ENCODE measurements at regions not wholly inside any gene's neighbourhood (a gene's known extent, or its start where the extent isn't known, plus 50 kb on each side); places are given as distances from the start of the nearest gene placed in this dataset.

- intact Hi-C loops (cut with micrococcal nuclease) = no loop called here
Measured at GRCh38 chr17:33403194-33403593, 110.1 kb upstream of the ASIC2 start.

- intact Hi-C loops (cut with micrococcal nuclease) = no loop called here
Measured at GRCh38 chr17:33404070-33404819, 111.2 kb upstream of the ASIC2 start.

- intact Hi-C loops (cut with micrococcal nuclease) = no loop called here
Measured at GRCh38 chr17:33416131-33416530, 123.0 kb upstream of the ASIC2 start.

GRCh38 chr17:33421933-33422332 lies 128.8 kb upstream of the ASIC2 start:
- intact Hi-C loops (cut with micrococcal nuclease) = no loop called here

GRCh38 chr17:33433581-33433980 lies 140.5 kb upstream of the ASIC2 start:
- intact Hi-C loops (cut with micrococcal nuclease) = no loop called here

GRCh38 chr17:33434841-33435240 lies 141.7 kb upstream of the ASIC2 start:
- intact Hi-C loops (cut with micrococcal nuclease) = no loop called here

GRCh38 chr17:33435721-33436301 lies 142.7 kb upstream of the ASIC2 start:
- intact Hi-C loops (cut with micrococcal nuclease) = no loop called here

- intact Hi-C loops (cut with micrococcal nuclease) = no loop called here
Measured at GRCh38 chr17:33436321-33436720, 143.2 kb upstream of the ASIC2 start.

GRCh38 chr17:33438139-33438538 lies 145.0 kb upstream of the ASIC2 start:
- intact Hi-C loops (cut with micrococcal nuclease) = no loop called here

- intact Hi-C loops (cut with micrococcal nuclease) = no loop called here
Measured at GRCh38 chr17:33438578-33438977, 145.5 kb upstream of the ASIC2 start.

GRCh38 chr17:33442320-33442719 lies 149.2 kb upstream of the ASIC2 start:
- intact Hi-C loops (cut with micrococcal nuclease) = no loop called here

- intact Hi-C loops (cut with micrococcal nuclease) = no loop called here
Measured at GRCh38 chr17:33444731-33445130, 151.6 kb upstream of the ASIC2 start.

- intact Hi-C loops (cut with micrococcal nuclease) = no loop called here
Measured at GRCh38 chr17:33447090-33447489, 154.0 kb upstream of the ASIC2 start.

- intact Hi-C loops (cut with micrococcal nuclease) = no loop called here
Measured at GRCh38 chr17:33451221-33451620, 158.1 kb upstream of the ASIC2 start.

GRCh38 chr17:33457477-33457876 lies 164.4 kb upstream of the ASIC2 start:
- intact Hi-C loops (cut with micrococcal nuclease) = no loop called here

- intact Hi-C loops (cut with micrococcal nuclease) = no loop called here
Measured at GRCh38 chr17:33459078-33459940, 166.2 kb upstream of the ASIC2 start.

- intact Hi-C loops (cut with micrococcal nuclease) = no loop called here
Measured at GRCh38 chr17:33460781-33461450, 167.8 kb upstream of the ASIC2 start.

- intact Hi-C loops (cut with micrococcal nuclease) = no loop called here
Measured at GRCh38 chr17:33463887-33464286, 170.8 kb upstream of the ASIC2 start.

GRCh38 chr17:33464669-33465280 lies 171.7 kb upstream of the ASIC2 start:
- intact Hi-C loops (cut with micrococcal nuclease) = no loop called here

GRCh38 chr17:33469421-33469820 lies 176.3 kb upstream of the ASIC2 start:
- intact Hi-C loops (cut with micrococcal nuclease) = no loop called here

- intact Hi-C loops (cut with micrococcal nuclease) = no loop called here
Measured at GRCh38 chr17:33469911-33470310, 176.8 kb upstream of the ASIC2 start.

Measured in T-helper 1 cell treated with Interleukin-12 subunit alpha and Interleukin-12 subunit beta and Interleukin-4 antibody, amounts not matched to agents 30 ng/mL and 1 ng/mL, for 36 hours (primary cell).